GM21723 (cell line): ENCODE measurements at regions not wholly inside any gene's neighbourhood (a gene's known extent, or its start where the extent isn't known, plus 50 kb on each side); places are given as distances from the start of the nearest gene placed in this dataset.
"Not testable (repeated sequence)": the region's sequence is repeated elsewhere in the genome, so short reads cannot be mapped to it uniquely, and the experiment has no call there.

Experiments
- ATAC-seq: cut with Tn5 transposase; IDR thresholded peaks from one replicate; pipeline ENCODE4 v1.9.1; 2021; ENCODE audit warnings: mild to moderate bottlenecking, moderate library complexity; ENCODE audit not compliant: unreplicated experiment

GRCh38 chr9:31302620-31303418 is 1081.6 kb upstream of the ACO1 start:
- peak; percentile 83 for ATAC-seq

DNA sequence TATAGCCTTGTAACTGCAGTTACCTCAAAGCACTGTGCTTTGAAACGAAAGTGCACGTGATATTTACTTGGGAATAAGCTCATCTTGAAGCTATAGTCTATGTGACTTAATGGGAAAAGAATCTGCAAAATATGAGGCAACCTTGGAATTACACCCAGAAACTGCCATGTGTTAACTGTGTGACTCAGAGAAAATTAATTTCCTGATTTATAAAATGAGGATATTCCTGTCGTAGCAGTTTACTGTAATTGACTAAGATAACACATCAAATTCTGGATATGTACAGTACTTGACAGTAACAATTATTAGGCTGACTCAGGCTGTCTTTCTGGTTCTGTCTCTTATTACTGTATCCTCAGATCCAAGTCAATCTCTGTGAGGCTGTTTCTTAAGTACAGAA is 1079.9 kb upstream of the ACO1 start:
- ATAC-seq: no peak

- no peak for ATAC-seq
Measured at GRCh38 chr9:31314241-31314640, 1070.2 kb upstream of the ACO1 start.

DNA sequence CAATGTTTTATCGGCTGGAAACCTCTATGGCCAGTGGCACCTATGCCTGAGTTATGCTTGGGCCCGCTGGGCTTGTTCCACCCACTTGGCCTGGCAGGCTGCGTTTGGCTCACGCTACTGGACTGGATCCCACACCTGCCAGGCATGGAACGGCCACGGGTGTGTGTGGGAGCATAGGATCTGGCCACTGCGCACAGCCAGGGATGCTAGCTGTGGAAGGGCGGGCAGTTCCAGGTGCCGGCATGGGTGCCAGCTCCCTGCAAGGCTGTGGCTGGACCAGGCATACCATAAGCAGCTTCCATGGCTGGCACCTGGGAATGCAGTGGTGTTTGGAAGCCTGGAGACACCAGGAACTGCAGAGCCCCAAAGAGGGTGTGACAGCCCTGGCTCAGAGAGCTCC is 1063.9 kb upstream of the ACO1 start:
- ATAC-seq: no peak

DNA sequence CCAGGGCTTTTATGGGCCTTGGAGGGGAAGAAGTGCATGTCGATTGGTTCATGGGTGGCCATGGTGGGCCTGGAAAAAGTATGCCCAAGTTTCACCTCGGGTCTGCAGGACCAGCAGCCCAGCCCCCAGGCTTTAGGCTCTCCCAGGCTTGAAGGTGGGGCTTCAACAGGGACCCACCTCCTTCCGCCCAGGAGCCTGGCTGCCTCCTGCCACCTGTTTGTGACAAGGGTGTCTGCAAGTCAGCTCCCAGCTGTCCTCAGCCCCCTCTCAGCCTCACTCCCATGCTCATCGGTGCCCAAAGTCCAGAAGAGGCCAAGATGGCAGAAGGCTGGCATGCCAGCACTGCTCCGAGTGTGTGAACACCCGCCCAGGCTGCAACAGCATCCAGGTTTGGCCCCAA is 1063.2 kb upstream of the ACO1 start:
- ATAC-seq: no peak

DNA sequence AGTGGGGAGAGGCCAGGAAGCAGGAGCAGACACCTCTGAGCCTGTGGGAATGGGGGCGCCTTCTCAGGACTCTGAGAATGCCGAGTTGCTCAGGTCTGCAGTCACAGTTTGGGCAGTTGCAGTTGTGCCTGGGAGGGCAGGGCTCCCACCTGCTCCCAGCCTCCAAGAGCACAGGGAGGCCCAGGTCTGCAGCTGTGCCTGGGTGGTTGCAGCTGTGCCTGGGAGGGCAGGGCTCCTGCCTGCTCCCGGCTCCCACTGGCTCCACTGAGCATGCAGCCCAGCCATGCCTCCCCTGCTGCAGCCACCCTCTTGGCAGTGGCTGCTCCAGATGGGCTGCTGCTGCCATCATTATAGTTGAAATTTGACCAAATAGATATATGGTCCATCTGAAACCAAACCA is 1062.8 kb upstream of the ACO1 start:
- ATAC-seq: no peak

GRCh38 chr9:31323726-31324444 is 1060.6 kb upstream of the ACO1 start:
- ATAC-seq: no peak

GRCh38 chr9:31325778-31326177 is 1058.7 kb upstream of the ACO1 start:
- no peak for ATAC-seq

DNA sequence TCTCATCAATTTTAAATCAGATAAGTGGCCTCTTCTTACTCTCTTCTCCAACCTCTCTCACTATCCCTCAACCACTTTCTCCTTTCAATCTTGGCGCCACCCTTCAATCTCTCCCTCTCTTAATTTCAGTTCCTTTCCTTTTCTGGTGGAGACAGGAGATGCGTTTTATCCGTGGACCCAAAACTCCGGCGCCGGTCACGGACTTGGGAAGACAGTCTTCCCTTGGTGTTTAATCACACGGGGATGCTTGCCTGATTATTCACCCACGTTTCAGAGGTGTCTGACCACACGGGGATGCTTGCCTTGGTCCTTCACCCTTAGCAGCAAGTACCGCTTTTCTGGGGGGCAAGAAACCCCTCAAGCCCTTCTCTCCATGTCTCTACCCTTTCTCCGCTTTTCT is 1057.6 kb upstream of the ACO1 start:
- ATAC-seq: not testable (repeated sequence)

DNA sequence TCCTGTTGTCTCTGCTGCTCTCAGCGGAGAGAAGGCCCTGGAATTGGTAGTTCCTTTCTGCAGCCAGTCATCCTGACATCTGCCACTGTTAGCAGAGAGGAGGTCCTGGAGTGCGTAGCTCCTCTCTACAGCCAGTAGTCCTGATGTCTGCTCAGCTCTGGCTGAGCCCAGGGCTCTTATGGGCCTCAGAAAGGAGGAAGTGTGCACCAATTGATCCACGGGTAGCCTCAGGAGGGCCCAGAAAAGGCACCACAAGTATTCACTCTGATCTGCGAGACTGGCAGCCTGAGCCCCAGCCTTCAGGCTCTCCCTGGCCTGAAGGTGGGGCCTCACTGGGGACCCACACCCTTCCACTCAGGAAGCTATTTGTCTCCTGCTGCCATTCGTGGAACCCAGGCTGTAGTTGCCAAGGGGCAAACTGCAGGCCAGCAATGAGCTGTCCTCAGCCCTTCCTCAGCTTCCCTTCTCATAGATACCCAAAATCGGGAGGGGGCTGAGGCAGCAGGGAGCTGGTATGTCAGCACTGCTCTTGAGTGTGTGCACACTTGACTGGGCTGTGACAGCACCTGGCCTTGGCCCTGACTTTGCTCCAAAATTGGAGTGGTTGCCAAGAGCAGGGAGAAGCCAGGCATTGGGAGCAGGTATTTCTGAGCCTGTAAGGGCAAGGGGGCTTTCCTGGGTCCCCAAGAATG is 1049.5 kb upstream of the ACO1 start:
- no peak for ATAC-seq

DNA sequence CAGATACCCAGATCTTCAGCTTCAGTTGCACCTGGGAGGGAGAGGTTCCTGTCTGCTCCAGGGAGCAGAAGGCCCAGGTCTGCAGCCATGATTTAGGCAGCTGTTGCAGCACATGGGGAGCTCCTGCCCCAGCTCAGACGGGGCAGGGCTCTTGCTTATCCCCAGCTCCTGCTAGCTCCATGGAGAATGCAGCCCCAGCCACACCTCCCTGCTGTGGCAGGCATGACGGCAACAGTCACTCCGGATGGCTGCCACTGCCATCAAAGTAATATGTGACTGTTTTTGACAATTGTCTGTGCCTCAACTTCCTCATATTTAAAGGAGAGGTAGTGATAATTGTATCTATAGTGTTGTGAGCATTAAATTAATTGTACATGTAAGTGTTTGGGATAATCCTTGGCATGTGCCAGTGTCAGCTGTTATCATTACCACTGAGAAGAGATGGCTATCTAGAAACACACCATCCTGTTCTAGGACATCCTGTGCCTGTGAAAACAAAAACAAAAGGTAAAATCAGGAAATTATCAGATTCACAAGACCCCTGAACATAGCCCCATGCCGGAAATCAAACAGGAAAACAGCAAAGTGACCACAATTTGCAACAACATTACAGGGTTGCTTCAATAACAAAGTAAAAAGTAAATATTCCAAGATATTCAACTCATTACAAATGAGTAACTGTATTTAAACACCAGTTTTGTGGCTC is 1048.8 kb upstream of the ACO1 start:
- no peak for ATAC-seq

DNA sequence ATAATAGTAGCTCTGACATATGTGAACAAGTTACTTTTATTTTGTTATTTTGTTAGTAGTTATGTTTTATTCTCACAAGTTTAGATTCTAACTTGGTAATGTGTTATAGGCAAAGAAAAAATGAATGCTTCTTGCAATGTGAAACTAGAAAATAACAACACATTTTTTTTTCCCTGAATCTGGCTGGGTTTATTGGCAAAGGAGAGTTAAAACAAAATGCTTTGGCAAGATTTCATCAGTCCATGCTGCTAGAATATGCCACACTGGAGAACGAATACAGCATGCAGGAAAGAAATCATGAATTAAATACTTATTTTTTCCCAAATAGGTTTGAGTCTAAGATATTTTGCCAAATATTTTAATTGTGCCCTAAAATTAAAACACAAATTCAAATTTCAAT is 1048.1 kb upstream of the ACO1 start:
- no peak for ATAC-seq

GRCh38 chr9:31336841-31337240 is 1047.6 kb upstream of the ACO1 start:
- ATAC-seq: no peak

DNA sequence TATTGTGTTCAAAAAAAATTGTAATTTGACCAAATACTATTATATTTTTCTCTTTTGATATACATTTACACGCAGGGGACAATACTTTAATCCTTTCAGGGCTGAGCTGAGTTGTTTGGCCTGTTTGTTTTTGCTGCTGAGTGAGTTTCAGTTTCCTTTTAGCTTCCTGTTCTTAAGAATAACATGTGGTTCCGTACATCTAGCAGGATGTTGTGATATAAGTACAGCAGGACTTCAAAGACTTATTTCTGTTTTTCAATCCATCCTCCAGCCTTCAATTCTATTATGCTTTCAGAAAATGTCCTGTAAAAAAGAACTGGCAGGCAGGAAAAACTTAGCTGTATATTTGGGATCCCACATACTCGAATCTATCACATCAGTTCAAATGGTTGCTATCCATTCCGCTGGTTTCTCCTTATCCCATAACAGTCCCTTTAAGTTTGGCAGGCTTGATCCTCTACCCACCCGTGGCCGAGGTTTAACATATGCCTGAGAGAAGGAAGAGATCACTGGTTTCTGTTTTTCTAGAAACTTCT is 1037.3 kb upstream of the ACO1 start:
- peak; percentile 100 for ATAC-seq

GRCh38 chr9:31355159-31355882 is 1029.1 kb upstream of the ACO1 start:
- ATAC-seq: no peak

- ATAC-seq: no peak
Measured at GRCh38 chr9:31355965-31356364, 1028.5 kb upstream of the ACO1 start.

GRCh38 chr9:31359071-31359470 is 1025.4 kb upstream of the ACO1 start:
- ATAC-seq: no peak

DNA sequence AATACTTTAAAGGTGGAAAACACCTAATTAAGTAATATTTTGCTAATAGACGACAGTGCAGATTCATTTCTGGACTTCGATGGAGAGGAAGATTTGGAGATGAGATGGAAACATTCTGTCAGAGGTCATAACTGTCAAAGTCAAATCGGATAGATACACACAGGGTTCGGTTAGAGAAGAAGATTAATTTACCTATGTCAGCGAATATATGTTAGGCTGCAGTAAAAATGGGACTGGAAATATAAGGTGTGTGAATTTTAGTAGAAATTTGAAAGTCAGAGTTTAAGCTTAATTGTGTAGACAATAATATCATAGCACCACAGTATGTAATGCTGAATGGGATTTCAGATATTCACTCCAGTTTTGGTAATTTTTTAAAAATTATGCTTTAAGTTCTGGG is 1020.3 kb upstream of the ACO1 start:
- ATAC-seq: no peak

- no peak for ATAC-seq
Measured at GRCh38 chr9:31372799-31373587, 1011.5 kb upstream of the ACO1 start.

DNA sequence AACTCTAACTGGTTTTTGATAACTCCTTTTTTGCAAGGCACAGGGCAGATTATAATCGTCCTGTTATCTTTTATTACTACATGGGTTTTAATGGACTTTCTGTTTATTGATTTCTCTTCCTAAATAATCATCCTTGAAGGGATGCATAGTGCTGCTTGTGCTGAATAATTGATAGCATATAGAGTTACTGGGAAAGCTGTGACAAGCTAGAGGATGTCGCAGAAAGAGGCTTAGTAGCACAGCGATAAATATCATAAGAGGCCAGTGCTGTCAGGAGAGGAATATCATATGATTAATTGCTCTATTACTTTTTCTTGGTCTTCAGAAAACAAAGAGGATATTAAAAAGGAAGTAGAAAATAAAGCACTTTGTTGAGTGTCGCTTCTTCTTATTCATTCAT is 1007.1 kb upstream of the ACO1 start:
- ATAC-seq: no peak
